ENCODE measurements at regions not wholly inside any gene's neighbourhood (a gene's known extent, or its start where the extent isn't known, plus 50 kb on each side); places are given as distances from the start of the nearest gene placed in this dataset.
"Not testable (repeated sequence)": the region's sequence is repeated elsewhere in the genome, so short reads cannot be mapped to it uniquely, and the experiment has no call there.

DNA sequence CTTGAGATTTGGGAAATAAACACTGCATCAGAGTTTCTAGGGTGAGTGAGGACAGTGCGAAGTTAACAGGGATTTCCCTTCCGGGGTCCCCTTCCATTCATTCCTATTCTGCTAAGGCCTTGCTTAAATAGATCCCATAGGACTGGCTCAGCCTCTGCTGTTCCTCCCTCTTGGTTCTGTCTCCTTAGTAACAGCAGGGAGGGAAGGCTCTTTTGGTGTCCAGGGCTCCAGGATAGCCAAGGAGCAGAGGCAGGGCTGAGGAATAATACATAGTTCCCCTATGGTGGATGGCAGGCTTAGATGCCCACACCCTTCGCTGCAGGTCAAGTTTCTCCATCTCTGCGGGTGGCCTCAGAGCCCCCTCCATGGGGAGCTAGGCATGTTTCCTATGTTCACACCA is 591.7 kb downstream of the ACTL7B start:
- DNase-seq (ENCODE audit: low read depth in 1 of 2, low spot score in 1 of 2) = no peak

DNA sequence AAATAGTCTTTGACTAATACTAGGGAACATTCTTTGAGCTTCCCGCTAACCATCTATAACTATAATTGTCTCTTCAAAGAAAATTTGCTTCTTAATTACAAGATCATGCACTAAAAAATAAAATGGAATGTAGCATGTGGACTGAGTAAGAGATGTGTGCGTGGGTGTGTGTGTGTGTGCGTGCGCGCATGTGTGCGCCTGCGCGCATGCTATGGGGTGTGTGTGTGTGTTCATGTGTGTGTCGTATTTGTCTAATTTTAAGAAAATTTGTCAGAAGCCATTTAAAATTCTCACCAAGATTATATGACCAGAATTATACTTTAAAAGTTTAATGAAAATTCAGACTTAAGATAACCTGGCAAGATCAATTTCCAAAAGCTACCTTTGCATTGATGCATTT is 593.0 kb downstream of the ACTL7B start:
- DNase-seq (ENCODE audit: low read depth in 1 of 2, low spot score in 1 of 2) = no peak

DNA sequence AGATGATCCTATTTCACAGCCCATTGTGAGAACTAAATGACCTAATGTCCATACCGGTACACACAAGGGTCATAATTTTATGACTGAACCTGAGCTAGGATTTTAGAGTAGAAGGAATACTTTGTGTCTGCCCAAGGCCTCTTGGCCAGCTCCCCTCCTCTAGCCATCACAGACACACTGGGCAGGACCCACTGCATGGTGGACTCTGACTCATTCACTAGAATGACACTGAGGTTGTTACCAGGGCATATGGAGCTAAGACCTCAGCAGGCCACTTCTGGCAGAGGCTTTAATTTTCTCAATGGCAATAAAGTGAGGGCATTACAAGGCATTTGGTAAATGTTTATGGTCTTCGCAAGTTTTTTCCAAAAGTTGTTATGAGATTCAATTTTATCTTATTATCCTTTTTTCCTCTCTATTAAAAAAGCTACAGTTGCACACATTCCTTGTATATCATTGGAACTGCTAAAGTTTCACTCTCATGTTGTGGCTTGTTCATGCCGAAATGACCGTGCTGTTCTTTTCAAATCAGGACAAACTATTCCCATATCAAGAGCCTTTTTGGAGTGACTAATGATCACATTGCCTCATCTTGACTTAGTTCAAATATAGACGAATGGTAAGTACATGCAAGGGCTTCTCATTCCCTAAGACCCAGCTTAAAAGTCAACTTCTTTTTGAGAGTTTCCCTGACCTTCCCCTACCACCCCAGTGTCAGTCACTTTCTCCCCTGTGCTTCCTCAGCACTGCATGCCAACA is 595.7 kb downstream of the ACTL7B start:
- no peak for DNase-seq (ENCODE audit: low read depth in 1 of 2, low spot score in 1 of 2)

DNA sequence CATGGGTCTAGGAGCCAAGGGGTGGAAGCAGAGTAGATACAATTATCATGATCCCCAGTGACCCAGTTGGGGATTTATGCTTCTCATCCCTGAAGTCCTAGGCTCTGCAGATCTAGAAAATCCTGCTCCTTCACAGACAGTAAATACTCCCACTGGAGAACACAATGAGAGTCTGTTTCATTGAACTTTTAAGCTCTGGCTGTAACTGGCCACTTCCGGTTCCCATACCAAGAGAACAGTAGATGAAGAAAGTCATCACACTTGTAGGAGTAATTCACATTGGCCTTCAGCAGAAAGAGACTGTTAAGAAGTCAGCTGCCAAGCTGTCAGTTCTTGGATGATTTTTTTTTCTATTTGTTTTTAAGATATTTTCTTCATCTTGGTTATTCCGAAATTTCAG is 597.1 kb downstream of the ACTL7B start:
- no peak for DNase-seq (ENCODE audit: low read depth in 1 of 2, low spot score in 1 of 2)

DNA sequence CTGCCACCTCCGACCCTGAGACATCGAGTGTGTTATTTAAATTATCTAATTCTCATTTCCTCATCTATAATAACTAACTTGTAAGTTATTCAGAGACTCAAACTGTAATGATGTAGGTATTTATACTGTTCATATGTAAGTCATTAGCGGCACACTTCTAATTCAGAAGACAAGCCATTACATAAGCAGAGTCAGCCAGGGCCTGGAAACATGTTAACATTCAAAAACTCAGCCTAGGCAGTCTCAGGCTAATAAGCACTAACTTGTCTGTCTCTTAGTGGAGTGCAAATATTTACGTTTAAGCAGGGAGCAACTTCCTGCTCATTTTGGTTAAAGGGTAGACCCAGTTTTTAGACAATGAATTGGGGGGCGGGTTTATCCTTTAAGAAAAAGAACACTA is 598.4 kb downstream of the ACTL7B start:
- no peak for DNase-seq (ENCODE audit: low read depth in 1 of 2, low spot score in 1 of 2)

DNA sequence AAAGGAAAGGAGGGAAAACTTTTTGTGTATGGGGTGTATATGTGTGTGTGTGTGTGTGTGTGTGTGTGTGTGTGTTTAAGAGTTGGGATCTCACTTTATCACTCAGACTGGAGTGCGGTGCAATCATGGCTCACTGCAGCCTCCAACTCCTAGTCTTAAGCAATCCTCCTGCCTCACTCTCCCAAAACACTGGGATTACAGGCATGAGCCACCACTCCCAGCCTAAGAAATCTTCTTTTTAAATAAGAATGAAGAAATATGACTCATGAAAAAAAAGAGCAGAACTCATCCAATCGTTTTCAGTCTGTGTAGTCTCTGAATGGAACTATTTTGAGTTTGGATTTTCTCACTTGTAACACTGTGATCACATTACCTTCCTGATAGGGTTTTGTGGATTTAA is 601.5 kb downstream of the ACTL7B start:
- no peak for DNase-seq (ENCODE audit: low read depth in 1 of 2, low spot score in 1 of 2)

DNA sequence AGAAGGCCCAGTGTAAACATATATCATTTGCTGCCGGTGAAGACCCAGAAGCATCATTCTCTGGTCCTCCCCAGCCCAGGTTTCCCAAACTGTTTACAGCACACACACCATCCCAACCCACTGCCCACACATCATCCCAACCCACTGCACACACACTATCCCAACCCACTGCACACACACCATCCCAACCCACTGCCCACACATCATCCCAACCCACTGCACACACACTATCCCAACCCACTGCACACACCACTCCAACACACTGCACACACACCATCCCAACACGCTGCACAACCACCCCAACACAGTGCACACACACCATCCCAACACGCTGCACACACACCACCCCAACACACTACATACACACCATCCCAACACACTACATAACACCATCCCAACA is 608.4 kb downstream of the ACTL7B start:
- not testable (repeated sequence) for DNase-seq (ENCODE audit: low read depth in 1 of 2, low spot score in 1 of 2)

DNA sequence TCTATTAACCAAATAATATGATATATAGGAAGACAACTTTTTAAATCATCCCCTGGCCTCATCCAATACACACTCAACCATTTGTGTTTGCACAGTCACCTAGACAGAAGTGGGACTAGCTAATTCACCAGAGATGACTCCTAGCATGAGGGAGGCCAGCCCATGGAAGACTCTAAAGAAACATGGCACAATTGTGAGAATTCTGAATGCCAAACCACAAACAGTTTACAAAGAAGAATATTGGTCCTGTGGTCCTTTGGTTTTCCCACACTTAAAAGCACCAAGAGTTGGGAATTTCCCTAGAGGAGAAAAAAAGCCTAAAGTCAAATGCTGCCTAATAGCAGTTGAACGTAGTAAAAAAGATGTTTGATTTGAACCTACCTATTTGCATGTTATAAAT is 609.9 kb downstream of the ACTL7B start:
- DNase-seq (ENCODE audit: low read depth in 1 of 2, low spot score in 1 of 2) = no peak

DNA sequence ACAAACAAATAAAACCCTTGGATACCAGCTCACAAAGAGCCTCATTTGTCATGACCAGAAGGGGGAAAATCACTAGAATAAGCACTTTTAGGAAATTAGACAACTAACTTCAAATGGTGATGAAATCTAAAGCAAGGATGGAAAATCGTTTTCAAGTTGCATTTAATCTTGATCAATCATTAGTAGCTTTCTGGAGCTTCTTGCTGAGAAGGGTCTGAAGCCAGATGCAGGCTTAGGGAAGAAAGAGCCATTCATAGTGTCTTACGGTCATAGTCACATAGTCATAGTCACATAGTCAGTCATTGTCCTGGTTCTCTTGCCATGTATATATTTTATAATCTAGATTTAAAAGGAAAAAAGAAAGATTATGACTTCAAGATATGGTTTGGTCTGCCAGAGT is 610.5 kb downstream of the ACTL7B start:
- no peak for DNase-seq (ENCODE audit: low read depth in 1 of 2, low spot score in 1 of 2)

DNA sequence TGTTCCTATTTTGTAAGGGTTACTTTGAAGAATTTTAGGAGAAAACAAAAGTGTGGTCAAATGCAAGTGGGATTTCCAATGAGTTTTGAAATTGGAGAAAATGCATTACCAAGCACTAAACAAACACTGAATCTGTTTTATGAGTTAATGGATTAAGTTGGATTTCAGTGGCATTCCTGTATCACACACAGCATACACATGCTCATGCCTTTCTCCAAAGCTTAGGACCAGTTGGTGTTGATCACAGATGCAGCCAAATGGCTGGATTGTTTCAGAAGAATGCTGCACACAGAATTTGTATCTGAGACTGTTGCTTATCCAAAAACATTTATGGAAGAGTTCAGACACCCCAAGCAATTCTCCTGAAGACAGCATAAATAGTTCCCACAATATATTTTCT is 611.1 kb downstream of the ACTL7B start:
- DNase-seq (ENCODE audit: low read depth in 1 of 2, low spot score in 1 of 2) = no peak

DNA sequence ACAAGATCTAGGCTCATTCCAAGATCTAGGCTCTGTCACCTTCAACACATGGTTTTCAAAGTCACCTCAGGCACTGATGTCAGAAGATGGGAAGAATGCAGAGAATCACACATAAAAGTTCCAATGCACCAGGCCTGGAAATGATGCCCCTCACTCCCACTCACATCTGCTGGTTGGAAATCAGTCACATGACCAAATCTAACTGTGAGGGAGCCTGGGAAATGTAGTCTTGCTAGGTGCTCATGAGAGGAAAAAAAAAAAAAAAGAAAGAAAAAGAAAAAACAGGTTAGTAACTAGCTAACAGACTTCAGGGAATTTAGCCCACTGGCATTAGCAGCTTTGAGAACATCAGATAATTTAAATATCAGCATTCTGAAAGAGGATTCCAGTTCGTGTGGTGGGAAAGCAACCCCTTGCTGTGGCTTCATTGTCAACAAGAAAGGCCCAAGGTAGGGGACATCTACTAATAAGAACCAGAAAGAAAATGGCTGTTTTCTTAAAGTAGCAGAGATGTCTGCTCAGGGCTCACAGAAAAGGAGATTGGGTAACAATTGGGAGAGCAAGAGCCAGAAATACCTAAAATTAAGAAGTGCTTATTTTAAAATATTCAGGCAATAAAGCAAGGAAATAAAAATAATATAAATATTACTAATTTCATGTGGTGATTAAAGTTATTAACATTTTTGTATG is 614.3 kb downstream of the ACTL7B start:
- no peak for DNase-seq (ENCODE audit: low read depth in 1 of 2, low spot score in 1 of 2)

DNA sequence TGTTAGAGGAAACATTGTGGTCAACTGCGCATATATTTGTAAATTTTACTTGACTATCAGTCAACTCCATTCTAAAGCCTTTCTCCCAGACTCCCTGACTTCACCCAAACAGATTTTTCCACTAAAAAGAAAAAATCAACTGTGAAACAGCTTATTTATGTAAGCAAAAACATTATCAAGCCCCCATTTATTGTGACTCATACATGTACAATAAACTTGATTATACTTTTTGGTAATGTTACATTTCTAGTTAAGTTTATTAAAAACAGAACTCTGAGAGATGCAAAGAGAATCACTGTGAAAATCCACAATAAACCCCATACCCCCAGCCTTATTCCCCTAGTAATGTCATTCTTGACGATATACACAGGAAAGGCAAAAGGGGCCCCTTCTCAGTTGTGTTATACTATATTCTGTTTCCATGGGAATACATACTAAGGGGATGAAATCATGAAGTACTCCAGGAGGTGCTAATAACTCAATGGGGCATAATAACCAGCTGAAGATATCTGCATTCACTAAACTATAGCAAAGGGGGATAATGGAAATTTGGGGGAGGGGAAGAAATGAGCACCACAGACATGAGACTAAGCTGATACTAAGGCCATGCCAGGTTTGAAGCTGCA is 616.0 kb downstream of the ACTL7B start:
- no peak for DNase-seq (ENCODE audit: low read depth in 1 of 2, low spot score in 1 of 2)

DNA sequence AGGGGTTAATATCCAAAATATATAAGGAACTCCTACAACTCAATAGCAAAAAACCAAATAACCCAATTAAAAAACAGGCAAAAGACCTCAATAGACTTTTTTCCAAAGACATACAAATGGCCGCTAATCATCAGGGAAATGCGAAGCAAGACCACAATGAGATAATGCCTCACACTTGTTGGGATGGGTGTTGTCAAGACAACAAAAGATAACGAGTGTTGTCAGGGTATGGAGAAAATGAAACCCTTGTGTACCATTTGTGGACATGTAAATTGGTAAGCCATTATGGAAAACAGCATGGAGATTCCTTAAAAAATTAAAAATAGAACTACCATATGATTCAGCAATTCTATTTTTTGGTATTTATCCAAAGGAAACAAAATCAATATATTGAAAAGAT is 620.2 kb downstream of the ACTL7B start:
- DNase-seq (ENCODE audit: low read depth in 1 of 2, low spot score in 1 of 2) = no peak

DNA sequence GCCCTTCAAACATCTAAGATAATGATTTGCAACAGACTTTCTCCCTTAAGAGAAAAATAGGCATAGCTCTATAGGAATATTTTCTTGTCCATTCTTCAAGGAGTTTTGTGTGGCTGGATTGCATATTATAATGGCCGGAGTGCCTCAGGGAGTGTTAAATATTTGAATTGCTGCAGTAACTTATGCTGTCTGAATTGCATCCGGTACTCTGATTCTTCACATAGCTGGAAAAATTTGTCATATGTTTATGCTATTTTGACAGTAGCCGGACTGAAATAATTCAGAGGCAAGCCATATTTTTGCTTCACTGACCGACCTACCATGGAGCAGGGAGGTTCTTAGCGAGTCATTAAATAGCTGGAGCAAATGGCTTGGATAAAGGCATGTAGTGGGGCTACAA is 621.0 kb downstream of the ACTL7B start:
- DNase-seq (ENCODE audit: low read depth in 1 of 2, low spot score in 1 of 2) = no peak

DNA sequence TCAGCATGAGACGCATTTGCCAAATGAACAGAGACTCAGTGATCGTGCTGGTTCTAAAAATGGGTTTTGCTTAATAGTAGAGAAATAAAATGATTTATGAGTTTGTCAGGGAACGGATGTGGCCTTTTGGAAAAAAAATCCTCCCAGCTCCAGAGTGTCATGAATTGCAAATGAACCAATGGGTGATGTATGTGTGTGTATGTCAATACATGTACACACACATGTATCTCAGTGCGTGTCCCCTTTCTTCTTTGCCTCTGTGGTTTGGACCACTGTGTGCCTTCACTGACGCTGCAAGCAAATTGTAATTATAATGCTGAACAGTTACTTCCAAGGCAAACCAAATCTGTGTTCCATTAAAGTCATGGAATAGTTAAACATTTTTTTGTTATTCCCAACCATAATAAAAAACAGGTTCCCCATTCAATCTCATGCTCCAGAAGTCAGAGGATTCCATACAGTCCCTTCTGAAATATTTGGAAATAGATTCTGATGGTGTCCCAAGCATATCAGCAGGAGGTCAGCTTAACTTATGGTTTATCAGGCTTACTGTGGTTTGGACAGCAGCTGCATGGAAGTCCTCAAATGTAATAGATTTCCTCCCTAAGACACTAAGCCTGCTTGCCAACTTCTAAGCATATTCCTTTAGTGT is 630.5 kb downstream of the ACTL7B start:
- DNase-seq (ENCODE audit: low read depth in 1 of 2, low spot score in 1 of 2) = no peak

DNA sequence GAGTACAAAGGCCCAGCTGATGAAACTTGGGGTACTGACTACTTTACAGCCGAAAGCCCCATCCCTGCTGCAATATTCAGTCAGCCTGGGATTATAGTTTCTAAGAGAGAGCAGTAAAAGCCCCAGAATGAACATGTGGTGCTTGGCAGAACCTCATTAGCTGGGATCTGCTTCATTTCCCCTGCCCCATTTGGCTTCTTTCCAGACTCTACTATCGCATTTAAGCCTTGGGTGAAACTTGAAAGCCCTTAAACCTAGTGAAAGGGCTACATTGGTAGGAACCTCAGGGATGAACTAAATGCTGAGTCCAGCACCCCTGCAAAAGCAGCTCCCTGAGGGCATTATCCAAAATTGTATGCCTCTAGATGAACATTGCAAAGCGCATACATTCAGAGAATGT is 631.1 kb downstream of the ACTL7B start:
- no peak for DNase-seq (ENCODE audit: low read depth in 1 of 2, low spot score in 1 of 2)

DNA sequence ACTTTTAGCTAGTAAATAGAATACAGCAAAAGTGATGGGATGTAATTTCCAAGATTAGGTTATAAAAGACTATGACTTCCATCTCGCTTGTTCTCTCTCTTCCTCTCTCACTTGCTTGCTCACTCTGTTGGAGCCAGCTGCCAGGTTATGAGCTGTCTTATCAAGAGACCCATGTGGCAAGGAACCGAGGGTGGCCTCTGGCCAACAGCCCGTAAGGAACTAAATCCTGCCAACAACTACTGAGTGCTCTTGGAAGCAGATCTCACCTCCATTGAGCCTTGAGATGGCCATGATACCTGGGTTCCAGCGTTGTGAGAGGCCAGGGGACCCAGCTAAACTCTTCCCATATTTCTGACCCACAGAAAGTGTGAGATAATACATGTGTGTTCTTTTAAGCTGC is 636.1 kb downstream of the ACTL7B start:
- no peak for DNase-seq (ENCODE audit: low read depth in 1 of 2, low spot score in 1 of 2)

DNA sequence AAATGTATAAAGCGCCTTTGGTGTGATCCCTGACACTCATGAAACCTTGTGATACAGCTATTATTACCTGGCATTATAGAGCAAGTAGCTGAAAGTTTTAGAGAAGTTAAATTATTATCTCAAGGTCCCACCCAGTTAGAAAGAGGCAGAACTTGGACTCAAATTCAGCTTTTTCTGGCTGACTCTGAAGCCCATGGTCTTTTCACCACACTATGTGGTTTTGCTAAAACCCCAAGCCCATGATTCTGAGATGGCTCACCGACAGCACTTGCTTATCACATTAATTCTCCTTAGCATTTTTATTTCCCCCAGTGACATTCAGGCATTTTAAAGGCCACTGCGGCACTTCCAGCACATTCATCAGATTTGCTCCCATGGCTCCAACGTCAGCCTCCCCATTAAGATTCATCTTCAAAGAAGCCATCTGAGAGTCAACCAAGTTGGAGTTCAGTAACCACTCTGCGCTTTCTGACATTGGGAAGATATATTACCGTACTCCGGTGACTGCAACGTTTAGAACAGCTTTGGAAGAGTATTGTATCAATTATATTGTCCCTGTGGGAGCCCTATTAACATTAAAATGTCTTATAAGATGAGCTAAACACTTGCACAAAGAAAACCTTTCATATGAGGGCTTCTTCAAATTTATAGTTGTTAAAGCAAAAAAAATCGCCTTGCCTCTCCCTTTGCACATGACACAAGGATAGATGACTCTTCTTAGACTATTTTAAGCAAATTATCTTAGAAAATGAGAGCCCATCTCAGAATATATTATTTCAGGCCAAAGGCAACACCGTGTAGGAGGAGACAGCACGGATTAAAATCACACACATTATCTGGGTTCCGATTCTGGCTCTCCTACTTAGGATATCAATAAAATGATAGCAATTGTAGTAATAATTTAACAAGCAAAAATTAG is 638.1 kb downstream of the ACTL7B start:
- no peak for DNase-seq (ENCODE audit: low read depth in 1 of 2, low spot score in 1 of 2)

DNA sequence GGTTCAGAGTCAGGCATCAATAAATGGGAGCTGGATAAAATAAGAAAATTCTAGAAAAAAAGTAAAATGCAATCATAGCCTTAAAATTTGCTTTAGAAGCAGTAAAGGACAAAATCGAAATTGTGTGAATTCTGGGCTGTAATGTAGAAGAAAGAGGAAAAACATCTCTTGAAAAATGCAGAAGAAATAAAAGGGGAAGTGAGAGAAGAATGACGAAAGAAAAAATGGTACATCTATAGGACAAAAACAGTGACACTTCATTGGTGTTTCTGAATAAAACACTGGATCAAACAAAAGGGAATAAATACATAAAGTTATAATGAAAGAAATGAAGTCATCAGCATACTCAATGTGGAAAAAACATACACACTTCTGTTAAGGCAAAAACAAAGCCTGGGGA is 642.3 kb downstream of the ACTL7B start:
- no peak for DNase-seq (ENCODE audit: low read depth in 1 of 2, low spot score in 1 of 2)

DNA sequence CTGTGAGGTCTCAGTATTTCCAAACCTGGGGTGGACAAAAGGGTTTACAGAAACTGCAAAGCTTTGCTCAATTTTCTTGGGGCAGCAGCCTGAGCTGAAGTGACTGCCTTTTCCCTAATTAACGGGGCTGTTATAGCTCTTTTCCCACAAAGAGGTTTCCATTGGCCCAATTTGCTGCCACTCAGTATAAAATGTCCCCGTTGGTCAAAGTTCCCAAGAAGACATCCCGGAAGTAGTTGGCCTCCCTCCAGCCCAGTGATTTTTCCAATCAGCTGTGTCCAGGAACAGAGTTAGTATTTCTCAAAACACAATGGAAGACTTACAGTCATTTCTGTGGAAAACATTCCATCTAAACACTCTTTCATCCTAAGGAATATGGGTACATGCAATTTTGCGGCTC is 643.6 kb downstream of the ACTL7B start:
- no peak for DNase-seq (ENCODE audit: low read depth in 1 of 2, low spot score in 1 of 2)

DNA sequence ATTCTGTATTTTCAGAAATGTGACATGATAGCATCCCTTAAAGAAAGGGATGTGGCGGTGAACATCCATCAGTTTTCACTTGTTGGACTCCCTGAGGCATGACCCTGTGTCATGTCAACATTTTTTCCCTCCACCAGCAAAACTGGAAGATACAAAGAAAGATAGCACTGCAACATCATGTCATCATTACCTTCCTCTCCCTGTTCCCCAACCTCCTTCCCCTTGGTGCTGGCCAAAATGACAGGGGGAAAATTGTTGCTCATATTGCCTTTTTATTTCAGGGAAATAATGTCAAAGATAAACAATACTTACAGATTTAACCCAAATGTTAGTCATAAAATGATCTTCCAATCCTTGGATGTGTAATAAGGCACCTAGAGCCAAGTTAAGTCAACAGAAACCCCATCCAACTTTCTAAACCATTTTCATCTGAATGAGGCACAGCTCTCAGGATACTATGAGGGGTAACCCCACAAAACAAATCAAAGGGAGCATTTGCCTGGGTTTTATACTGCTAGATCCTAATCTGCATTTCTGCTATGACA is 644.3 kb downstream of the ACTL7B start:
- no peak for DNase-seq (ENCODE audit: low read depth in 1 of 2, low spot score in 1 of 2)

Measured in activated CD4-positive, alpha-beta T cell treated with anti-CD3 and anti-CD28 coated beads, Interleukin-2, amount 50 U/mL, for 24 hours (primary cell).